GM06990 (cell line): ENCODE measurements at regions not wholly inside any gene's neighbourhood (a gene's known extent, or its start where the extent isn't known, plus 50 kb on each side); places are given as distances from the start of the nearest gene placed in this dataset.
"Not testable (repeated sequence)": the region's sequence is repeated elsewhere in the genome, so short reads cannot be mapped to it uniquely, and the experiment has no call there.

Experiments used
- DNase-seq: peaks from one replicate; pipeline ENCODE4 v3.0.0-alpha.2; 2011; ENCODE audit not compliant: insufficient read length; ENCODE audit errors: extremely low read depth
- H3K27me3 ChIP-seq: replicated peaks from 2 replicates; pipeline ENCODE4 v1.6.0; 2011; ENCODE audit warnings: low read length; ENCODE audit not compliant: control insufficient read depth, insufficient read depth
- H3K36me3 ChIP-seq: 2 replicates; pipeline ENCODE4 v1.5.1; 2011; ENCODE audit warnings: low read length; ENCODE audit not compliant: control insufficient read depth, insufficient read depth
- H3K4me3 ChIP-seq: replicated peaks from 2 replicates; pipeline ENCODE4 v1.5.1; 2011; ENCODE audit warnings: low read depth, mild to moderate bottlenecking, control low read depth, low read length
- TF ChIP-seq, protein P1 (sequence below): IDR thresholded peaks from 2 replicates; pipeline ENCODE4 v1.5.1; 2011; ENCODE audit warnings: low read length, control low read depth, mild to moderate bottlenecking, inconsistent platforms; ENCODE audit not compliant: insufficient read depth, poor library complexity, severe bottlenecking

DNA sequence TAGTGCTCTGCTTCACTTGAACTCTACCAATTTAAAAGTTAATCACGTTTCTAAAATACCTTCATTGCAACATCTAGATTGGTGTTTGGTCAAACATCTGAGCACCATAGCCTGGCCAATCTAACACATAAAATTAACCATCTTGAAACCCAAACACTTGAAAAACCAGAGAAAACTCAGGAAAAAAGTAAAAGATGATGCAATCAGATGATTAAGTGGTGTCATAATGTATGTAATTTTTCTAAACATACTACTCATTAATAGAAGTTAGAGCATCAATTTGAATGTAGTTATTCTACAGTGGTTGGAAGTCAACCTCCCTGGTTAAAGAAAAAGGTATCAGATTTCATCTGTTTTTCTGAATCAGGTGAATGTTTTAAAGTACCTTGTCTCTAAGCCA is 228.6 kb upstream of the ID4 start:
- no peak for DNase-seq
- no peak overlapping the region for H3K4me3 ChIP-seq
- H3K27me3 ChIP-seq = no peaks in the 10 kb centered on the region
- TF ChIP-seq, protein P1, sequence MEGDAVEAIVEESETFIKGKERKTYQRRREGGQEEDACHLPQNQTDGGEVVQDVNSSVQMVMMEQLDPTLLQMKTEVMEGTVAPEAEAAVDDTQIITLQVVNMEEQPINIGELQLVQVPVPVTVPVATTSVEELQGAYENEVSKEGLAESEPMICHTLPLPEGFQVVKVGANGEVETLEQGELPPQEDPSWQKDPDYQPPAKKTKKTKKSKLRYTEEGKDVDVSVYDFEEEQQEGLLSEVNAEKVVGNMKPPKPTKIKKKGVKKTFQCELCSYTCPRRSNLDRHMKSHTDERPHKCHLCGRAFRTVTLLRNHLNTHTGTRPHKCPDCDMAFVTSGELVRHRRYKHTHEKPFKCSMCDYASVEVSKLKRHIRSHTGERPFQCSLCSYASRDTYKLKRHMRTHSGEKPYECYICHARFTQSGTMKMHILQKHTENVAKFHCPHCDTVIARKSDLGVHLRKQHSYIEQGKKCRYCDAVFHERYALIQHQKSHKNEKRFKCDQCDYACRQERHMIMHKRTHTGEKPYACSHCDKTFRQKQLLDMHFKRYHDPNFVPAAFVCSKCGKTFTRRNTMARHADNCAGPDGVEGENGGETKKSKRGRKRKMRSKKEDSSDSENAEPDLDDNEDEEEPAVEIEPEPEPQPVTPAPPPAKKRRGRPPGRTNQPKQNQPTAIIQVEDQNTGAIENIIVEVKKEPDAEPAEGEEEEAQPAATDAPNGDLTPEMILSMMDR = no peak
- H3K36me3 ChIP-seq = no peaks in the 10 kb centered on the region

DNA sequence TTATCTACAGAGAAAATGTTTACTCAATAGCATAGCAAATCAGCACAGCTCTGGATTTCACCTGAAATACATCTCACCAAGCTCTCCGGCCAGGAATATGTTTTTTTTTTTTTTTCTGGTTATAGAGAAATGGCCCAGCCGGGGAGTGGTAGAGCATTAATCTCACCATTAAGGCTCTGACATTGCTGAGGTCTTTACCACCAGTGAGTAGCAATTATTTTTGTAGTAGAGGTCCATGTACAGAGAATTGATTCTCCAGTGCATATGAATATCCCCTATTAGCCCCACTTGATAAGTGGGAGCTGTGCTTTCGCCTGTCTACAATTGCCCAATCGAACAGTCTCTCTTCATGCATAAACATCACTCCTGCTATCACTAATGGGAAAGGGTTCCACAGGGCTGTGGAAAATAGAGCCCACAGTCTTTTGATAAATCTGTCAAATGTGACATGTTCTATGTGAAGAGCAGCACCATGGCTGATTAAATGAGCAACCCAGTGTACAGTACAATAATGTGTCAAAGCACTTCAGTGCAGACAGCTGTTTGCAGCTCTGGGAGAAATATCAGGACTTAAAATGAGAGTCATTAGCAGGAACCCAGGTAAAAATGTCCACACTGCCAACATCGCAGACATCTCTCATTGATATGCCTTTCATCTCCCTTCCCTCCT is 227.1 kb upstream of the ID4 start:
- H3K27me3 ChIP-seq = no peaks in the 10 kb centered on the region
- DNase-seq = no peak
- no peak overlapping the region for H3K4me3 ChIP-seq
- H3K36me3 ChIP-seq = no peaks in the 10 kb centered on the region
- TF ChIP-seq, protein P1 = no peak

GRCh38 chr6:19612672-19613466 is 224.3 kb upstream of the ID4 start:
- DNase-seq, H3K4me3 ChIP-seq, H3K27me3 ChIP-seq, H3K36me3 ChIP-seq: not testable (repeated sequence)

GRCh38 chr6:19613678-19614077 is 223.5 kb upstream of the ID4 start:
- H3K4me3 ChIP-seq = no peak overlapping the region
- TF ChIP-seq, protein P1 = no peak
- no peaks in the 10 kb centered on the region for H3K27me3 ChIP-seq
- no peaks in the 10 kb centered on the region for H3K36me3 ChIP-seq
- no peak for DNase-seq

DNA sequence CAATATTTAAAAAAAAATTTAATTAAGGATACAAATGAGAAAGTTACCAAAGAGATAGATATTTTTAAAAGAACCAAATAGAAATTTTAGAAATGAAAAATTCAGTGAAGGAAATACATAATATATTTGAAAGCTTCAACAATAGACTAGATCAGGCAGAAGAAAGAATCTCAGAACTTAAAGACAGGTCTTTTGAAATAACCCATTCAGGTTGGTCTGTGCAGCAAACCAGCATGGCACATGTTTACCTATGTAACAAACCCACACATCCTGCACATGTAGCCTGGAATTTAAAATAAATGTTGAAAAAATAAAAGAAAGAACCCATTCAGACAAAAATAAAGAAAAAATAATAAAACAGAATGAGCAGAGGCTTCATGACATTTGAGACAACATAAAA is 221.1 kb upstream of the ID4 start:
- no peaks in the 10 kb centered on the region for H3K27me3 ChIP-seq
- H3K4me3 ChIP-seq = no peak overlapping the region
- no peak for DNase-seq
- no peaks in the 10 kb centered on the region for H3K36me3 ChIP-seq
- TF ChIP-seq, protein P1 = no peak

- no peaks in the 10 kb centered on the region for H3K36me3 ChIP-seq
- DNase-seq = no peak
- TF ChIP-seq, protein P1 = no peak
- H3K27me3 ChIP-seq = no peaks in the 10 kb centered on the region
- H3K4me3 ChIP-seq = no peak overlapping the region
Measured at GRCh38 chr6:19632230-19632629, 204.9 kb upstream of the ID4 start.
